Tibial nerve (tissue), 4 donors: ENCODE measurements at regions not wholly inside any gene's neighbourhood (a gene's known extent, or its start where the extent isn't known, plus 50 kb on each side); places are given as distances from the start of the nearest gene placed in this dataset.

ENCODE experiments used
- EP300 ChIP-seq, 2 donors: sonication (generic); formaldehyde crosslinking; IDR thresholded peaks; one replicate each; pipeline ENCODE4 v1.6.1; 2017; ENCODE audit warnings: antibody characterized with exemption in 2 of 2, mild to moderate bottlenecking in 1 of 2
- TF ChIP-seq, protein P1 (sequence below), 5 experiments: fragments of 200-600 bp in 3 of 5; fragments of 450-650 bp in 2 of 5; sonication (generic) in 3 of 5; IDR thresholded peaks; one replicate each; pipeline ENCODE4 v1.5.1; 2016 to 2019; ENCODE audit warnings: antibody characterized with exemption in 5 of 5, mild to moderate bottlenecking in 3 of 5, moderate library complexity in 2 of 5

DNA sequence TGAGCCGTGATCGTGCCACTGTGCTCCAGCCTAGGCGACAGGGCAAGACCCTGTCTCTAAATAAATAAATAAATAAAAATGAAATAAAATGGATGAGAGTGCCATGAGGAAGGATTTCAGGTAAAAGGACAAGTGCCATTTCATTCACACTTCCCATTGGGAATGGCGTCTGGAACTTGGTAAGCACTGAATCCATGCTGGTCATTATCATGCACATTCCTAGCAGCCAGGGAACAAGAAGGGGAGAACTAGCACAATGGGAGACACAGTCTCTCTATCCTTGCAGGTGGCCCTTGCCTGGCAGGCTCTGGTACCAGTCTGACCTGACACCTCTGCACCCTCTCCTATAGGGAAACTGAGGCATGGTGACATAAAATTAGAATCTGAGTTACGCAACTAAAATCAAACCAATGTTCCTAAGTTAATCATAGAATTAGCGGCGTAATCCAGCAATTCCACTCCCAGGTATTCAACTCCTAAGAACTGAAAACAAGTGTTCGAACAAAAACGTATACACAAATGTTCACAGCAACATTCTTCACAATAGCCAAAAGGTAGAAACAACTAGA, 70.8 kb upstream of the MFGE8 start:
- no peak for TF ChIP-seq EP300 (IDR thresholded peaks at IDR 0.05)
- TF ChIP-seq, protein P1, sequence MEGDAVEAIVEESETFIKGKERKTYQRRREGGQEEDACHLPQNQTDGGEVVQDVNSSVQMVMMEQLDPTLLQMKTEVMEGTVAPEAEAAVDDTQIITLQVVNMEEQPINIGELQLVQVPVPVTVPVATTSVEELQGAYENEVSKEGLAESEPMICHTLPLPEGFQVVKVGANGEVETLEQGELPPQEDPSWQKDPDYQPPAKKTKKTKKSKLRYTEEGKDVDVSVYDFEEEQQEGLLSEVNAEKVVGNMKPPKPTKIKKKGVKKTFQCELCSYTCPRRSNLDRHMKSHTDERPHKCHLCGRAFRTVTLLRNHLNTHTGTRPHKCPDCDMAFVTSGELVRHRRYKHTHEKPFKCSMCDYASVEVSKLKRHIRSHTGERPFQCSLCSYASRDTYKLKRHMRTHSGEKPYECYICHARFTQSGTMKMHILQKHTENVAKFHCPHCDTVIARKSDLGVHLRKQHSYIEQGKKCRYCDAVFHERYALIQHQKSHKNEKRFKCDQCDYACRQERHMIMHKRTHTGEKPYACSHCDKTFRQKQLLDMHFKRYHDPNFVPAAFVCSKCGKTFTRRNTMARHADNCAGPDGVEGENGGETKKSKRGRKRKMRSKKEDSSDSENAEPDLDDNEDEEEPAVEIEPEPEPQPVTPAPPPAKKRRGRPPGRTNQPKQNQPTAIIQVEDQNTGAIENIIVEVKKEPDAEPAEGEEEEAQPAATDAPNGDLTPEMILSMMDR (IDR thresholded peaks at IDR 0.05) = no peak
